Loucy (cell line): ENCODE measurements at regions not wholly inside any gene's neighbourhood (a gene's known extent, or its start where the extent isn't known, plus 50 kb on each side); places are given as distances from the start of the nearest gene placed in this dataset.

Experiments used
- H2AFZ ChIP-seq: fragments of 200-600 bp; sonication (generic); 2 replicates; pipeline ENCODE4 v1.6.0; 2016; ENCODE audit warnings: antibody characterized with exemption, mild to moderate bottlenecking, low read length, moderate library complexity
- H3F3A ChIP-seq: fragments of 200-600 bp; 2 replicates; pipeline ENCODE4 v1.6.0; 2016; ENCODE audit warnings: antibody characterized with exemption, low read depth, mild to moderate bottlenecking
- H3K27me3 ChIP-seq: fragments of 200-600 bp; sonication (generic); 2 replicates; pipeline ENCODE4 v1.6.1; 2014; ENCODE audit warnings: low read length, mild to moderate bottlenecking; ENCODE audit not compliant: insufficient read depth, poor library complexity, severe bottlenecking
- H3K36me3 ChIP-seq: fragments of 200-600 bp; sonication (generic); 2 replicates; pipeline ENCODE4 v1.6.1; 2016; ENCODE audit warnings: low read length; ENCODE audit not compliant: insufficient read depth
- H3K4me1 ChIP-seq: fragments of 200-600 bp; sonication (generic); 2 replicates; pipeline ENCODE4 v1.5.1; 2014; ENCODE audit warnings: low read length, mild to moderate bottlenecking; ENCODE audit not compliant: insufficient read depth, poor library complexity, severe bottlenecking
- H3K4me2 ChIP-seq: fragments of 200-600 bp; sonication (generic); 2 replicates; pipeline ENCODE4 v1.6.0; 2014; ENCODE audit warnings: antibody characterized with exemption, low read length, low read depth, mild to moderate bottlenecking; ENCODE audit not compliant: poor library complexity, severe bottlenecking
- H3K4me3 ChIP-seq: fragments of 200-600 bp; sonication (generic); 2 replicates; pipeline ENCODE4 v1.5.1; 2014; ENCODE audit warnings: low read length, mild to moderate bottlenecking, mixed read lengths; ENCODE audit not compliant: poor library complexity, severe bottlenecking
- H3K79me2 ChIP-seq: fragments of 200-600 bp; sonication (generic); 2 replicates; pipeline ENCODE4 v1.6.1; 2014; ENCODE audit warnings: low read length; ENCODE audit not compliant: insufficient read depth
- H3K9ac ChIP-seq: fragments of 200-600 bp; sonication (generic); 2 replicates; pipeline ENCODE4 v1.6.0; 2014; ENCODE audit warnings: mild to moderate bottlenecking, low read depth, low read length, moderate library complexity; ENCODE audit not compliant: poor library complexity, severe bottlenecking
- H3K9me2 ChIP-seq: fragments of 200-600 bp; sonication (generic); replicated peaks from 2 replicates; pipeline ENCODE4 v1.6.1; 2016; ENCODE audit warnings: low read depth, low read length, mixed read lengths
- H3K9me3 ChIP-seq: fragments of 200-600 bp; sonication (generic); 2 replicates; pipeline ENCODE4 v1.6.1; 2014; ENCODE audit warnings: mild to moderate bottlenecking, antibody characterized with exemption, low read length, low read depth; ENCODE audit not compliant: insufficient read depth
- H4K20me1 ChIP-seq: fragments of 200-600 bp; sonication (generic); 2 replicates; pipeline ENCODE4 v1.6.0; 2014; ENCODE audit warnings: antibody characterized with exemption, low read length, mild to moderate bottlenecking; ENCODE audit not compliant: insufficient read depth, poor library complexity, severe bottlenecking
- EZH2phosphoT487 ChIP-seq: fragments of 200-600 bp; IDR thresholded peaks from 2 replicates; pipeline ENCODE4 v1.6.1; 2018; ENCODE audit warnings: antibody characterized with exemption, mild to moderate bottlenecking, moderate library complexity, borderline replicate concordance
- TF ChIP-seq, protein P1 (sequence below): fragments of 200-600 bp; sonication (generic); conservative IDR thresholded peaks from 2 replicates; pipeline ENCODE4 v1.5.1; 2014; ENCODE audit warnings: mild to moderate bottlenecking, antibody characterized with exemption, low read length

DNA sequence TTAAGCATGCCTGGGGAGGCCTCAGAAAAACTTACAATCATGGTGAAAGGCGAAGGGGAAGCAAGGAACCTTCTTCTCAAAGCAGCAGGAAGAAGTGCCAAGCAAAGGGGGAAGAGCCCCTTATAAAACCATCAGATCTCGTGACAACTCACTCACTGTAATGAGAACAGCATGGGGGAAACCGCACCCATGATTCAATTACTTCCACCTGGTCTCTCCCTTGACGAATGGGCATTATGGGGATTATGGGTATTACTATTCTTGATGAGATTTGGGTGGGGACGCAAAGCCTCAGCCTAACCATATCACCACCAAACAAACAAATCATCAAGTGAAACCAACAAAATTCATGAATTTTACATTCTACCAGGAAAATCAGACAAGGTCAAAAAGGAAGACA, 76.7 kb upstream of the TAB3 start:
- Histone ChIP-seq H2AFZ (no peak overlapping the region), H4K20me1 (no peaks in the 10 kb centered on the region), H3K9me2 (no peaks in the 10 kb centered on the region), H3K4me1 (no peaks in the 10 kb centered on the region), H3K79me2 (no peaks in the 10 kb centered on the region), H3K36me3 (no peaks in the 10 kb centered on the region), H3K9me3 (no peaks in the 10 kb centered on the region), H3K4me2 (no peak overlapping the region), H3K9ac (no peak overlapping the region), H3F3A (no peaks in the 10 kb centered on the region), H3K27me3 (no peaks in the 10 kb centered on the region), H3K4me3 (no peak overlapping the region)
- TF ChIP-seq, protein P1, sequence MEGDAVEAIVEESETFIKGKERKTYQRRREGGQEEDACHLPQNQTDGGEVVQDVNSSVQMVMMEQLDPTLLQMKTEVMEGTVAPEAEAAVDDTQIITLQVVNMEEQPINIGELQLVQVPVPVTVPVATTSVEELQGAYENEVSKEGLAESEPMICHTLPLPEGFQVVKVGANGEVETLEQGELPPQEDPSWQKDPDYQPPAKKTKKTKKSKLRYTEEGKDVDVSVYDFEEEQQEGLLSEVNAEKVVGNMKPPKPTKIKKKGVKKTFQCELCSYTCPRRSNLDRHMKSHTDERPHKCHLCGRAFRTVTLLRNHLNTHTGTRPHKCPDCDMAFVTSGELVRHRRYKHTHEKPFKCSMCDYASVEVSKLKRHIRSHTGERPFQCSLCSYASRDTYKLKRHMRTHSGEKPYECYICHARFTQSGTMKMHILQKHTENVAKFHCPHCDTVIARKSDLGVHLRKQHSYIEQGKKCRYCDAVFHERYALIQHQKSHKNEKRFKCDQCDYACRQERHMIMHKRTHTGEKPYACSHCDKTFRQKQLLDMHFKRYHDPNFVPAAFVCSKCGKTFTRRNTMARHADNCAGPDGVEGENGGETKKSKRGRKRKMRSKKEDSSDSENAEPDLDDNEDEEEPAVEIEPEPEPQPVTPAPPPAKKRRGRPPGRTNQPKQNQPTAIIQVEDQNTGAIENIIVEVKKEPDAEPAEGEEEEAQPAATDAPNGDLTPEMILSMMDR, result no peak
- TF ChIP-seq EZH2phosphoT487, result no peak

DNA sequence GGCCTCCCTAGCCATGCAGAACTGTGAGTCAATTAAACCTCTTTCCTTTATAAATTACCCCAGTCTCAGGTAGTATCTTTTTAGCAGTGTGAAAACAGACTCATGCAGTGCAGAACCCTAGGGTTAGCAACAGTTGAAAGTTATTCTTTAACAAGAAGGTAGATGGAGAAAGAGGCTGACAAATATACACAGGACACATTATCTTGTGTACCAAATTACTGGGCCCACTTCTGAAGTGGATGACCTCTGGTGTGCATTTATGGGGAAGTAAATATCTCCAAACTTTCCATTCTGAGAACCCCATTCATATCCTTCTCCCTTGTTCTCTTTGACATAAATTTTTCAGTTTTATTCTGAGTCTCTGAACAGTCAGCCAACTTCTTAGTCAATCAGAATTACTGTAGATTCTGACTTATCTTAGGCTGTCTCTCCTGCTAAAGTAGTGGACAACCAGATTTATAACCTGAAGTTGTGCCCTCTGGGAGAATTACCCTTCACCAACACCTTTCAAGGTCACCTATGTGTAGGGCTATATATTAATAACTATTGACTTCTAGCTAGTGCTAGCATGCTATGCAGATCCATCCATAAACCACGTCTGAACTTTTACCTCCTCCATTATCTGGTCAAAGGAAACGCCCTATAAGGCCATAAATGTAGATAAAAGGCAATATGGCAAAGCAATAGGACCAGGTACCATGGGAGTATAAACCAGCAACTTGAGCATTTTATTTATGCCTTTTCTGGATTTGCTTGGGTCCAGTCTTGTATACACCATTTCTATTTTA, 72.5 kb upstream of the TAB3 start:
- H3K4me2 ChIP-seq, result no peak overlapping the region
- no peaks in the 10 kb centered on the region for H3K79me2 ChIP-seq
- TF ChIP-seq, protein P1, result no peak
- no peak for TF ChIP-seq EZH2phosphoT487
- H3F3A ChIP-seq, result no peaks in the 10 kb centered on the region
- H3K4me1 ChIP-seq, result no peaks in the 10 kb centered on the region
- H3K4me3 ChIP-seq, result no peak overlapping the region
- H3K27me3 ChIP-seq, result no peaks in the 10 kb centered on the region
- no peaks in the 10 kb centered on the region for H3K9me3 ChIP-seq
- H3K36me3 ChIP-seq, result no peaks in the 10 kb centered on the region
- H4K20me1 ChIP-seq, result no peaks in the 10 kb centered on the region
- H3K9ac ChIP-seq, result no peak overlapping the region
- no peaks in the 10 kb centered on the region for H3K9me2 ChIP-seq
- H2AFZ ChIP-seq, result no peak overlapping the region

- Histone ChIP-seq H3K4me2 (no peak overlapping the region), H3K9me2 (no peaks in the 10 kb centered on the region), H2AFZ (no peak overlapping the region), H3F3A (no peaks in the 10 kb centered on the region), H3K36me3 (no peaks in the 10 kb centered on the region), H3K27me3 (no peaks in the 10 kb centered on the region), H3K4me3 (no peak overlapping the region), H3K9ac (no peak overlapping the region), H4K20me1 (no peaks in the 10 kb centered on the region), H3K9me3 (no peaks in the 10 kb centered on the region), H3K4me1 (no peaks in the 10 kb centered on the region), H3K79me2 (no peaks in the 10 kb centered on the region)
- TF ChIP-seq, protein P1, result no peak
Observed at GRCh38 chrX:30957753-30958152, 68.7 kb upstream of the TAB3 start.
